Panc1 (cell line): ENCODE measurements at regions not wholly inside any gene's neighbourhood (a gene's known extent, or its start where the extent isn't known, plus 50 kb on each side); places are given as distances from the start of the nearest gene placed in this dataset.

ENCODE experiments used
- ATAC-seq: fragments of 200-7000 bp; cut with Tn5 transposase; 2 replicates; pipeline ENCODE4 v1.9.1; 2020; ENCODE audit warnings: mild to moderate bottlenecking, moderate library complexity
- BruUV-seq: library from RNA; stranded (reverse); fragments of 400-500 nt; replicated peaks from 2 replicates; lab custom pipeline; 2021; lab: Mats Ljungman, UMichigan
- CTCF ChIA-PET: fragments of 300-600 bp; sonication (Branson Sonifier 250); formaldehyde crosslinking; loops from one replicate; lab custom pipeline; 2022; ENCODE audit warnings: antibody characterized with exemption; lab: Charles Lee
- POLR2A ChIA-PET: fragments of 300-600 bp; sonication (Branson Sonifier 250); formaldehyde crosslinking; loops from one replicate; lab custom pipeline; 2022; ENCODE audit warnings: antibody characterized with exemption; lab: Charles Lee
- DNase-seq: peaks from one replicate; pipeline ENCODE4 v3.0.0-alpha.2; 2010; ENCODE audit warnings: low read depth, low spot score
- H3K27ac ChIP-seq: 2 replicates; pipeline ENCODE4 v1.5.1; 2011; ENCODE audit warnings: mild to moderate bottlenecking, low read length, inconsistent platforms
- H3K27me3 ChIP-seq: fragments of 200-500 bp; sonication (Bioruptor generic); 2 replicates; pipeline ENCODE4 v1.6.0; 2014; ENCODE audit warnings: low read length, inconsistent platforms; ENCODE audit not compliant: control insufficient read depth, insufficient read depth
- H3K36me3 ChIP-seq: fragments of 200-500 bp; sonication (Bioruptor generic); 2 replicates; pipeline ENCODE4 v1.5.1; 2014; ENCODE audit warnings: inconsistent platforms, mild to moderate bottlenecking, low read length, moderate library complexity; ENCODE audit not compliant: control insufficient read depth, insufficient read depth
- H3K4me1 ChIP-seq: 2 replicates; pipeline ENCODE4 v1.5.1; 2011; ENCODE audit warnings: inconsistent platforms, mild to moderate bottlenecking, low read length, moderate library complexity; ENCODE audit not compliant: control insufficient read depth, insufficient read depth
- H3K4me3 ChIP-seq, 2 experiments: 2 replicates each; pipeline ENCODE4 v1.5.1; 2011 to 2012; ENCODE audit warnings: low read depth in 2 of 2, low read length in 2 of 2, mild to moderate bottlenecking in 2 of 2, inconsistent platforms in 1 of 2, moderate library complexity in 1 of 2
- H3K9me3 ChIP-seq: fragments of 200-500 bp; sonication (Bioruptor generic); 2 replicates; pipeline ENCODE4 v1.5.1; 2014; ENCODE audit warnings: low read depth, mild to moderate bottlenecking, inconsistent platforms, low read length, moderate library complexity; ENCODE audit not compliant: control insufficient read depth, insufficient read depth
- POLR2AphosphoS5 ChIP-seq: IDR thresholded peaks from 2 replicates; pipeline ENCODE4 v1.6.1; 2012; ENCODE audit warnings: mild to moderate bottlenecking, low read depth, low read length, moderate library complexity
- SIN3A ChIP-seq: IDR thresholded peaks from 2 replicates; pipeline ENCODE4 v1.6.1; 2012; ENCODE audit warnings: low read depth, mild to moderate bottlenecking, low read length, moderate library complexity, borderline replicate concordance; ENCODE audit not compliant: insufficient read depth
- TCF7L2 ChIP-seq: IDR thresholded peaks from 2 replicates; pipeline ENCODE4 v1.6.1; 2011; ENCODE audit warnings: mild to moderate bottlenecking, low read depth, low read length, inconsistent platforms
- in situ Hi-C: cut with HindIII; loops from 2 replicates; pipeline ENCODE4 v1.10.0; 2016; ENCODE audit warnings: low sequenced_read_pairs, low pct_unique_long_range_greater_than_20kb
- intact Hi-C: fragments of 100-400 bp; cut with micrococcal nuclease; formaldehyde crosslinking; loops from one replicate; pipeline ENCODE4 v1.10.0; 2022; ENCODE audit not compliant: unreplicated experiment
- TF ChIP-seq, protein P1 (sequence below): fragments of 450-650 bp; IDR thresholded peaks from 2 replicates; pipeline ENCODE4 v1.5.1; 2017; ENCODE audit warnings: mild to moderate bottlenecking
- TF ChIP-seq, protein P2 (sequence below), 2 experiments: IDR thresholded peaks; 2 replicates each; pipeline ENCODE4 v1.6.1; 2011 to 2012; ENCODE audit warnings: low read depth in 2 of 2, control low read depth in 1 of 2, low read length in 1 of 2, mild to moderate bottlenecking in 1 of 2, moderate library complexity in 1 of 2; ENCODE audit not compliant: insufficient read depth in 1 of 2

DNA sequence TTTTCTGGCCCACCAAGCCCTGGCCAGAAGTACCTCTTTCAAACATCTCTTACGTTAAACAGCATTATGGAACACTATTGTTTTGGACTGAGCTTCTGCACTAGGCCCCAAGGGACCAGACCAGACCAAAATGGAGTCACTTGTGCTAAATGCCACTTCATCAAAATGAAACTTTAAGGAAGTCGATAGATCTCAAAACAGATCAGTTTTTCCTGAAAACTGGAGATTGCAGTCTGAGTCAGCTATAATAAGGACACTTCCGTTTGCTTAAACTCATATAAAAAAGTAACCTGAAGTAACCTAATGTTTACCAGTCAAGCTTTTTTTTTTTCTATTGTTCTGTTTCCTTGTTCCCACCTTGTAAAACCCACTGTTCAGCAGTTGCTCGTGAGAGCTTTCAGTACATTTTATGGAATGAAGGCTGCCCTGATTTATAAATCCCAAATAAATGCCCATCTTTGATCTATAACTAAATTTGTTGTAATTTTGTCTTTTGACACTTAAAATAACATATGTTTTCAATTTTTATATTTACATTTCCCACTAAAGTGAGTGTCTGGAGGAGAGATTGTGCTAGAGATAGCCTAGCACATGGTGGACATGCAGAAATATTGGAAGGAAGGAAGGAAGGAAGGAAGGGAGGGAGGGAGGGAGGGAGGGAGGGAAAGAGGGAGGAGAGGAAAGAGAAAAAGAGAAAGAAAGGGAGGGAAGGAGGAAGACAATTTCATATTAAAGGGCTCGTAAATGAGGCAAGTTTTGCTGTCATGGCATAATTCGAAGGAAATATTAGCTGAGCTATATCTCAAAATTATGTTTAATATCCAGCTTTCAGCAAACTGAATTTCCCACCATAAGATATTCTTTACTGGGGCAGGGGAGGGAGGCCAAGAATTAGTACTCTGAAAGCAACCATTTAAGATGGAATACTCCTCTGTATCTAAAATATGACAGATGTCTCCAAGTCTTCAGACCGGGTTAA is 77.0 kb upstream of the CXADR start:
- ATAC-seq (no peak), DNase-seq (no peak)
- Histone ChIP-seq H3K4me1 (no peaks in the 10 kb centered on the region), H3K27ac (no peak overlapping the region), H3K4me3 (no peak overlapping the region), H3K36me3 (no peaks in the 10 kb centered on the region), H3K27me3 (no peaks in the 10 kb centered on the region), H3K9me3 (no peaks in the 10 kb centered on the region)
- BruUV-seq = no TSS peak
- in situ Hi-C loops (no loop called here), intact Hi-C loops (no loop called here)
- CTCF ChIA-PET = no interaction called here
- no peak for TF ChIP-seq SIN3A
- TF ChIP-seq TCF7L2 = no peak
- TF ChIP-seq, protein P1, sequence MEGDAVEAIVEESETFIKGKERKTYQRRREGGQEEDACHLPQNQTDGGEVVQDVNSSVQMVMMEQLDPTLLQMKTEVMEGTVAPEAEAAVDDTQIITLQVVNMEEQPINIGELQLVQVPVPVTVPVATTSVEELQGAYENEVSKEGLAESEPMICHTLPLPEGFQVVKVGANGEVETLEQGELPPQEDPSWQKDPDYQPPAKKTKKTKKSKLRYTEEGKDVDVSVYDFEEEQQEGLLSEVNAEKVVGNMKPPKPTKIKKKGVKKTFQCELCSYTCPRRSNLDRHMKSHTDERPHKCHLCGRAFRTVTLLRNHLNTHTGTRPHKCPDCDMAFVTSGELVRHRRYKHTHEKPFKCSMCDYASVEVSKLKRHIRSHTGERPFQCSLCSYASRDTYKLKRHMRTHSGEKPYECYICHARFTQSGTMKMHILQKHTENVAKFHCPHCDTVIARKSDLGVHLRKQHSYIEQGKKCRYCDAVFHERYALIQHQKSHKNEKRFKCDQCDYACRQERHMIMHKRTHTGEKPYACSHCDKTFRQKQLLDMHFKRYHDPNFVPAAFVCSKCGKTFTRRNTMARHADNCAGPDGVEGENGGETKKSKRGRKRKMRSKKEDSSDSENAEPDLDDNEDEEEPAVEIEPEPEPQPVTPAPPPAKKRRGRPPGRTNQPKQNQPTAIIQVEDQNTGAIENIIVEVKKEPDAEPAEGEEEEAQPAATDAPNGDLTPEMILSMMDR = no peak
- no peak for TF ChIP-seq POLR2AphosphoS5
- TF ChIP-seq, protein P2, sequence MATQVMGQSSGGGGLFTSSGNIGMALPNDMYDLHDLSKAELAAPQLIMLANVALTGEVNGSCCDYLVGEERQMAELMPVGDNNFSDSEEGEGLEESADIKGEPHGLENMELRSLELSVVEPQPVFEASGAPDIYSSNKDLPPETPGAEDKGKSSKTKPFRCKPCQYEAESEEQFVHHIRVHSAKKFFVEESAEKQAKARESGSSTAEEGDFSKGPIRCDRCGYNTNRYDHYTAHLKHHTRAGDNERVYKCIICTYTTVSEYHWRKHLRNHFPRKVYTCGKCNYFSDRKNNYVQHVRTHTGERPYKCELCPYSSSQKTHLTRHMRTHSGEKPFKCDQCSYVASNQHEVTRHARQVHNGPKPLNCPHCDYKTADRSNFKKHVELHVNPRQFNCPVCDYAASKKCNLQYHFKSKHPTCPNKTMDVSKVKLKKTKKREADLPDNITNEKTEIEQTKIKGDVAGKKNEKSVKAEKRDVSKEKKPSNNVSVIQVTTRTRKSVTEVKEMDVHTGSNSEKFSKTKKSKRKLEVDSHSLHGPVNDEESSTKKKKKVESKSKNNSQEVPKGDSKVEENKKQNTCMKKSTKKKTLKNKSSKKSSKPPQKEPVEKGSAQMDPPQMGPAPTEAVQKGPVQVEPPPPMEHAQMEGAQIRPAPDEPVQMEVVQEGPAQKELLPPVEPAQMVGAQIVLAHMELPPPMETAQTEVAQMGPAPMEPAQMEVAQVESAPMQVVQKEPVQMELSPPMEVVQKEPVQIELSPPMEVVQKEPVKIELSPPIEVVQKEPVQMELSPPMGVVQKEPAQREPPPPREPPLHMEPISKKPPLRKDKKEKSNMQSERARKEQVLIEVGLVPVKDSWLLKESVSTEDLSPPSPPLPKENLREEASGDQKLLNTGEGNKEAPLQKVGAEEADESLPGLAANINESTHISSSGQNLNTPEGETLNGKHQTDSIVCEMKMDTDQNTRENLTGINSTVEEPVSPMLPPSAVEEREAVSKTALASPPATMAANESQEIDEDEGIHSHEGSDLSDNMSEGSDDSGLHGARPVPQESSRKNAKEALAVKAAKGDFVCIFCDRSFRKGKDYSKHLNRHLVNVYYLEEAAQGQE (IDR thresholded peaks at IDR 0.05; ENCODE audit: insufficient read depth in 1 of 2, low read depth in 2 of 2, low read length in 1 of 2) = no peak
- POLR2A ChIA-PET = interaction anchor here (0.6 kb wide), 1 partner anchor 12 kb away, joined by 4 read pairs; no protein-coding TSS in a partner anchor

DNA sequence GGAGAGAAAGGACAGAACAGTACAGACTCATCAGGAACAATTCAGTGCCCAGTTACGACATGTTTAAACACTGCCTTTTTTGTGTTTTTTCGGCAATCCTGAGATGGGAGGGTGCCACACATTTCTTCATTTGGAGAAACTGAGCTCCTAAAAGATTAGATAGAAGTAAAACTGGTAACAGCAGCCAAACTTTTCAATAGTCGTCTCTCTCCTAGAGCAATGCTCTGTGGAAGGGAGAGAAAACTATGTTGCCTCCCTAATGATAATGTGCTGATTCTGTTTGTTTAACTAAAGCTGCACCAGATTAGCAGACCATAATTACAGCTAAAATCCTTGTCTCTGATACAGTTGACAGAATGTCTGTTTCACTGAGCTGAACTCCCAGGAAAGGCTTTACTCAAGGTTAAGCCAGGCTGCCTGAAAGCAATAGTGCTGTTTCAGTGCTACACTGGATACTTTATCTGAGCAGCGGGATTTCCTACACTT is 76.2 kb upstream of the CXADR start:
- BruUV-seq = no TSS peak
- CTCF ChIA-PET = interaction anchor here (0.6 kb wide), 1 partner anchor 489 kb away, joined by 5 read pairs; no protein-coding TSS in a partner anchor

More for the DNA sequence above, 76.2 kb upstream of the CXADR start:
- Histone ChIP-seq H3K36me3 (no peaks in the 10 kb centered on the region), H3K4me3 (no peak overlapping the region), H3K4me1 (no peaks in the 10 kb centered on the region), H3K27ac (no peak overlapping the region), H3K27me3 (no peaks in the 10 kb centered on the region), H3K9me3 (no peaks in the 10 kb centered on the region)
- no peak for DNase-seq
- intact Hi-C loops (no loop called here), in situ Hi-C loops (no loop called here)
- POLR2A ChIA-PET = no interaction called here
- no peak for ATAC-seq
- TF ChIP-seq, protein P2 (IDR thresholded peaks at IDR 0.05; ENCODE audit: insufficient read depth in 1 of 2, low read depth in 2 of 2, low read length in 1 of 2) = no peak
- TF ChIP-seq TCF7L2 (no peak), SIN3A (no peak), POLR2AphosphoS5 (no peak)
- TF ChIP-seq, protein P1 = no peak
